Left ventricle myocardium inferior (tissue), 1 donor: ENCODE measurements at regions not wholly inside any gene's neighbourhood (a gene's known extent, or its start where the extent isn't known, plus 50 kb on each side); places are given as distances from the start of the nearest gene placed in this dataset.
"Not testable (repeated sequence)": the region's sequence is repeated elsewhere in the genome, so short reads cannot be mapped to it uniquely, and the experiment has no call there.

Source experiments
- DNase-seq: peaks from one replicate; pipeline ENCODE4 v3.0.0-alpha.2; 2020
- H3K27ac ChIP-seq: fragments of 200-600 bp; replicated peaks from 2 replicates; pipeline ENCODE4 v1.8.0; 2021
- H3K27me3 ChIP-seq: fragments of 200-600 bp; 2 replicates; pipeline ENCODE4 v1.8.0; 2021; ENCODE audit warnings: low read depth
- H3K36me3 ChIP-seq: fragments of 200-600 bp; 2 replicates; pipeline ENCODE4 v1.8.0; 2021
- H3K4me1 ChIP-seq: fragments of 200-600 bp; 2 replicates; pipeline ENCODE4 v1.8.0; 2021
- H3K4me3 ChIP-seq: fragments of 200-600 bp; 2 replicates; pipeline ENCODE4 v1.8.0; 2021; ENCODE audit warnings: mild to moderate bottlenecking, moderate library complexity
- H3K9me3 ChIP-seq: fragments of 200-600 bp; replicated peaks from 2 replicates; pipeline ENCODE4 v1.8.0; 2021
- intact Hi-C: fragments of 100-400 bp; cut with micrococcal nuclease; formaldehyde crosslinking; loops from one replicate; pipeline ENCODE4 v1.11.0; 2022
- TF ChIP-seq, protein P1 (sequence below): fragments of 200-600 bp; IDR thresholded peaks from 2 replicates; pipeline ENCODE4 v1.8.0; 2021; ENCODE audit warnings: antibody characterized with exemption, mild to moderate bottlenecking, borderline replicate concordance
- donor health status: DM: no; HTN: yes; CAD: no; lungs with severe emphysema.

DNA sequence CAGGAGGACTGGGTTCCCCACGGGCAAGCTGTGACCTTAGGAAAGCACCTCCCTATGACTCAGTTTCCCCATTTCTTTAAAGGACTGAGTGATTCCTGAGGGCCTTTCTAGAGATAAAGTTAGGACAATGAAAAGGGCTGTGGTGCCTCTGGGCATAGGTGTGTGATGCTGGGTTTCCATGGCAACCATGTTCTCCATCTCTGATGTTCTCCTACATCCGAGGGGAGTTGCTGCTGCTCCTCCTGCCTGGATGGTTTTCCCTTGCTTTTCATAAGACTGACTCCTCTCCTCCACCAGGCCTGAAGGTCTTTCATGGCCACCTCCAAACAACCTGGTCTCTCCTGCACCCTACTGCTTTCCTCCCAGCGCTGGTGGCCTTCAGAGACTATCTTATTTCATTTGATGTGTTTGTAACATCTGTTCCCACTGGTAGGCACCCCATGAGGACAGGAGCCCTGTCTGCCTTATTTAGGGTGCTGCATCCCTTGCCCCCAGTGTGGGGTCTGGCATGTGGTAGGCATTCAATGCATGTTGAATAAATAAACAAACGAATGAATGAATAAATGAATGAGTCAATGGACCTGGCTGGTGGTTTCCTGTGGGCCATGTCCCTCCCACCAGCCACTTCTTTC is 112.2 kb upstream of the HAND1 start:
- TF ChIP-seq, protein P1, sequence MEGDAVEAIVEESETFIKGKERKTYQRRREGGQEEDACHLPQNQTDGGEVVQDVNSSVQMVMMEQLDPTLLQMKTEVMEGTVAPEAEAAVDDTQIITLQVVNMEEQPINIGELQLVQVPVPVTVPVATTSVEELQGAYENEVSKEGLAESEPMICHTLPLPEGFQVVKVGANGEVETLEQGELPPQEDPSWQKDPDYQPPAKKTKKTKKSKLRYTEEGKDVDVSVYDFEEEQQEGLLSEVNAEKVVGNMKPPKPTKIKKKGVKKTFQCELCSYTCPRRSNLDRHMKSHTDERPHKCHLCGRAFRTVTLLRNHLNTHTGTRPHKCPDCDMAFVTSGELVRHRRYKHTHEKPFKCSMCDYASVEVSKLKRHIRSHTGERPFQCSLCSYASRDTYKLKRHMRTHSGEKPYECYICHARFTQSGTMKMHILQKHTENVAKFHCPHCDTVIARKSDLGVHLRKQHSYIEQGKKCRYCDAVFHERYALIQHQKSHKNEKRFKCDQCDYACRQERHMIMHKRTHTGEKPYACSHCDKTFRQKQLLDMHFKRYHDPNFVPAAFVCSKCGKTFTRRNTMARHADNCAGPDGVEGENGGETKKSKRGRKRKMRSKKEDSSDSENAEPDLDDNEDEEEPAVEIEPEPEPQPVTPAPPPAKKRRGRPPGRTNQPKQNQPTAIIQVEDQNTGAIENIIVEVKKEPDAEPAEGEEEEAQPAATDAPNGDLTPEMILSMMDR = no peak
- H3K9me3 ChIP-seq = no peaks in the 10 kb centered on the region
- DNase-seq = no peak
- H3K27ac ChIP-seq = no peak overlapping the region
- no peaks in the 10 kb centered on the region for H3K4me1 ChIP-seq
- H3K36me3 ChIP-seq = no peaks in the 10 kb centered on the region
- peaks cover 23% of the 10 kb centered on the region for H3K27me3 ChIP-seq
- intact Hi-C loops = no loop called here
- H3K4me3 ChIP-seq = no peak overlapping the region

DNA sequence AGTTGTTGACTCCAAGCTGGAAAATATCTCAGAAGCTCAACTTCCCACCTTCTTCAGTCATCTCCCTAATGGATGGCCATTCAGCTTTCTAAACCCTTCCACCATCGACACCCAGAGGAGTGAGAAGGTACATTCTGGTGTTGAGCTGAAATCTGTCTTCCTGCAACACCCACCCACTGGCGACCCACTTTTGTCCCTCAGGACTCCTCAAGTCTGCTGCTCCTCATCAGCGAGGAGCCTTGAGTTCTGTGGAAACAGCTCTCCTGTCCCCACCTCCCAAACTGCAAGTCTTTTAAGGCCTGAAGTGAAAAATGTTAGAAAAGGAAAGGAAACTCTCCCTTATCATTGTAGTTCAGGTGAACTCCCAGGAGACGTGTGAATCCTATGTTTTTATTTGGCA is 111.5 kb upstream of the HAND1 start:
- intact Hi-C loops = no loop called here
- no peak for DNase-seq
- Histone ChIP-seq H3K36me3 (no peaks in the 10 kb centered on the region), H3K27ac (no peak overlapping the region), H3K4me1 (no peaks in the 10 kb centered on the region), H3K27me3 (peaks cover 30% of the 10 kb centered on the region), H3K4me3 (no peak overlapping the region), H3K9me3 (no peaks in the 10 kb centered on the region)
- TF ChIP-seq, protein P1 = no peak

DNA sequence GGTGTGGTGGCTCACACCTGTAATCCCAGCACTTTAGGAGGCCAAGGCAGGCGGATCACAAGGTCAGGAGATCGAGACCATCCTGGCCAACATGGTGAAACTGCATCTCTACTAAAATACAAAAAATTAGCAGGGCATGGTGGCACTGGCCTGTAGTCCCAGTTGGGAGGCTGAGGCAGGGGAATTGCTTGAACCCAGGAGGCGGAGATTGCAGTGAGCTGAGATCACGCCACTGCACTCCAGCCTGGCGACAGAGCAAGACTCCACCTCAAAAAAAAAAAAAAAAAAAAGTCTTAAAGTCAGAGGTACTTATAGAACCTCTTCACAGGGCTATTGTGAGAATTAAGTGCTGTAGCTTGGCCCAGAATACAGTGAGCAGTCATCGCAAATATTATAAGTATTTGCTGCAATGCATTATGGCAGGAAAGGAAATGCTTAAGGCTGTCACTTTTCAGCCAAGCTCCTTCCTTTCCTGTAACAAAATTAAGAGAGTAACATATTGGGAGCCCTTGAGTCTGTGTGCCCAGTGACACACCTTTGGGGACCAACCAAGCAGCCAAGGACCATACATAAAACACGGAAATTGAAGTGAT is 110.9 kb upstream of the HAND1 start:
- intact Hi-C loops, DNase-seq, H3K4me3 ChIP-seq: not testable (repeated sequence)

DNA sequence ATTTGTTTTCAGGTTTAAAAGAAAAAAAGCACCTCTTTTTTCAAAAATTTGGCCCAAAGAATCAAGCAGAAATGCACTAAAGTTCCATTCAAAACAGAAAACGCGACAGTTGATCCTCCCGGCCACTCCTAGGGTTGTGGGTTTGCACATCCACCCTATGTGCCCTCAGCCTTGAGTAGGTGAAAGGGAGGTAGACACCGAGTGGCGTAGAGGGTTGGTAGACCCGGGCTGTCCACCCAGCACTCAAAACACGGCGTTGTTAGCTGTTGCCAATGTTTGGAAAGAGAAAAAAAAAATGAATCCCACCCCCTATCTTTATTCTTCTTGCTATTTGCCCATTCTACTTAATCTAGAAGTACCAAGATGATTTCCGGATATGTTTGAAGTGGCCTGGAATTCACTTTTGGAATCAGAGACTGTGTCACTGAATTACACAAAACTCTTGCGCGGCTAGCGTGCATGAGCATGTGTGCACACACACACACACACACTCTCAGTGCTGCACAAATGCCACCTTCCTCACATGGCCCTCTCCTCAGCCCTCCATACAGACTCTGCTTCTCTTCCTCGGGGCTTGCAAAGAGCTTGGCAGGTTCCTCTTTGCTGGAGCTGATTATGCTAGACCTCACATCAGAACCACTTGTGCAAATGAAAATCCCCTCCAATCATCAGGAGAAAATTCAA is 110.2 kb upstream of the HAND1 start:
- Histone ChIP-seq H3K4me1 (no peaks in the 10 kb centered on the region), H3K4me3 (no peak overlapping the region), H3K36me3 (no peaks in the 10 kb centered on the region), H3K27me3 (peaks cover 40% of the 10 kb centered on the region), H3K9me3 (no peaks in the 10 kb centered on the region), H3K27ac (no peak overlapping the region)
- intact Hi-C loops = no loop called here
- TF ChIP-seq, protein P1 = no peak
- no peak for DNase-seq

More for the DNA sequence above, 110.9 kb upstream of the HAND1 start:
- not testable (repeated sequence) for H3K4me1 ChIP-seq, H3K9me3 ChIP-seq, H3K36me3 ChIP-seq, H3K27ac ChIP-seq
- H3K27me3 ChIP-seq = peaks cover 36% of the 10 kb centered on the region

DNA sequence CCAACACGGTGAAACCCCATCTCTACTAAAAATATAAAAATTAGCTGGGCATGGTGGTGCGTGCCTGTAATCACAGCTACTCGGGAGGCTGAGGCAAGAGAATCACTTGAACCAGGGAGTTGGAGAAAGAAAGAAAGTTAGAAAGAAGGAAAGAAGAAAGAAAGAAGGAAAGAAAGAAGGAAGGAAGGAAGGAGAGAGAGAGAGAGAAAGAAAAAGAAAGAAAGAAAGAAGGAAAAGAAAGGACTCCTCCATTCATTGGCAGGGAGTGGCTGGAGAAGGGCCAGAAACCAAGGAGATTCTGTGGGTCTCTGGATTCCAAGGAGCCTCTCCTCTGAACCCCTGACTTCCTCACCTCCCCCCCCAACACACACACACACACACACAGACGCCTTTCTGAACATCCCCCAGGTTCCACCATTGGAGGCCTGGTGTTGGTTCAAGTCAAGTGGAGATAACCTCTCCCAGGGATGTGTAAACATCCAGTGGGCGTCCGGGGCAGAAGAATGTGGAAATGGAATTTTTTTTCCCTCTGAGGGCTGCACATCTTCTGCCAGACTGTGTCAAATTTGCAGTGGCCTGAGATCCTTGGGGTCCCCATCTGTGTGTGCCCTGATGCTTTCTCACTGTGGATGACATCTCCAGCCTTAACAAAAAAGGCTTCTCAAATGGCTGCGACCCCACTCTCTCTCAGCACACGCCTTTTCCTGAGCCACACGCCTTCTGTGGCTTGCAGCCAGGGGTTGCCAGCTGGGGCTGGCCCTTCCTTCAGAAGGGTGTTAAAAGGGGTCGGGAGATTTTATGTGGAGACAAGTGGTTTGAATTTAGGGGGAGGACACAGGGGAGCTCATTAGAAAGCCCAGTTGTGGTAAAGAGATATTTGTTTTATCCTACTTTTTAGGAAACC is 109.3 kb upstream of the HAND1 start:
- TF ChIP-seq, protein P1 = no peak
- intact Hi-C loops = no loop called here

More for the DNA sequence above, 109.3 kb upstream of the HAND1 start:
- H3K9me3 ChIP-seq = no peaks in the 10 kb centered on the region
- peaks cover 47% of the 10 kb centered on the region for H3K27me3 ChIP-seq
- H3K36me3 ChIP-seq = no peaks in the 10 kb centered on the region
- no peaks in the 10 kb centered on the region for H3K4me1 ChIP-seq
- DNase-seq = no peak
- H3K27ac ChIP-seq = no peak overlapping the region
- H3K4me3 ChIP-seq = no peak overlapping the region
